H9 (cell line): ENCODE measurements at regions not wholly inside any gene's neighbourhood (a gene's known extent, or its start where the extent isn't known, plus 50 kb on each side); places are given as distances from the start of the nearest gene placed in this dataset.

Experiments used
- DNase-seq: peaks from one replicate; pipeline ENCODE4 v3.0.0-alpha.2; 2017
- H2AFZ ChIP-seq: one replicate; pipeline ENCODE4 v1.6.1; 2013; ENCODE audit warnings: mild to moderate bottlenecking, low read length, control low read depth, moderate library complexity
- H2AK5ac ChIP-seq: 2 replicates; pipeline ENCODE4 v1.6.1; 2013; ENCODE audit warnings: low read length, control low read depth, mixed read lengths; ENCODE audit not compliant: insufficient read length
- H2BK120ac ChIP-seq: one replicate; pipeline ENCODE4 v1.6.1; 2013; ENCODE audit warnings: low read depth, mild to moderate bottlenecking, low read length, control low read depth, inconsistent platforms; ENCODE audit not compliant: poor library complexity, severe bottlenecking
- H2BK12ac ChIP-seq: 2 replicates; pipeline ENCODE4 v1.6.1; 2013; ENCODE audit warnings: low read length, control low read depth, mixed read lengths, low read depth; ENCODE audit not compliant: insufficient read length
- H2BK15ac ChIP-seq: 2 replicates; pipeline ENCODE4 v1.6.1; 2013; ENCODE audit warnings: low read depth, low read length, control low read depth
- H2BK20ac ChIP-seq: one replicate; pipeline ENCODE4 v1.6.1; 2013; ENCODE audit warnings: low read depth, mild to moderate bottlenecking, low read length, control low read depth, inconsistent platforms; ENCODE audit not compliant: poor library complexity, severe bottlenecking
- H2BK5ac ChIP-seq: 2 replicates; pipeline ENCODE4 v1.6.1; 2013; ENCODE audit warnings: low read length, control low read depth, mixed read lengths; ENCODE audit not compliant: insufficient read length
- H3K14ac ChIP-seq: 2 replicates; pipeline ENCODE4 v1.6.1; 2013; ENCODE audit warnings: low read length, control low read depth; ENCODE audit not compliant: insufficient read depth
- H3K18ac ChIP-seq: 2 replicates; pipeline ENCODE4 v1.6.1; 2013; ENCODE audit warnings: low read depth, mild to moderate bottlenecking, mixed read lengths, low read length, control low read depth; ENCODE audit not compliant: insufficient read length
- H3K23ac ChIP-seq: 2 replicates; pipeline ENCODE4 v1.6.1; 2013; ENCODE audit warnings: low read length, control low read depth, mixed read lengths, low read depth; ENCODE audit not compliant: insufficient read length
- H3K23me2 ChIP-seq: 2 replicates; pipeline ENCODE4 v1.6.1; 2013; ENCODE audit warnings: low read depth, mild to moderate bottlenecking, mixed read lengths, low read length, control low read depth; ENCODE audit not compliant: insufficient read length, poor library complexity, severe bottlenecking
- H3K27ac ChIP-seq: 2 replicates; pipeline ENCODE4 v1.5.1; 2013; ENCODE audit warnings: low read length, control low read depth, mixed read lengths, low read depth; ENCODE audit not compliant: insufficient read length
- H3K27me3 ChIP-seq: 2 replicates; pipeline ENCODE4 v1.6.1; 2013; ENCODE audit warnings: low read length, control low read depth, inconsistent platforms; ENCODE audit not compliant: insufficient read depth
- H3K4ac ChIP-seq: 2 replicates; pipeline ENCODE4 v1.6.1; 2013; ENCODE audit warnings: low read depth, mild to moderate bottlenecking, control low read depth, inconsistent platforms, low read length, moderate library complexity
- H3K4me1 ChIP-seq: 2 replicates; pipeline ENCODE4 v1.6.1; 2013; ENCODE audit warnings: low read length, control low read depth, inconsistent platforms; ENCODE audit not compliant: insufficient read depth
- H3K4me2 ChIP-seq: 2 replicates; pipeline ENCODE4 v1.6.1; 2013; ENCODE audit warnings: low read length, control low read depth, mixed read lengths; ENCODE audit not compliant: insufficient read length, insufficient read depth
- H3K56ac ChIP-seq: 2 replicates; pipeline ENCODE4 v1.6.1; 2013; ENCODE audit warnings: low read depth, mild to moderate bottlenecking, mixed read lengths, low read length, control low read depth; ENCODE audit not compliant: insufficient read length
- H3K79me1 ChIP-seq: 2 replicates; pipeline ENCODE4 v1.6.1; 2013; ENCODE audit warnings: low read depth, mild to moderate bottlenecking, moderate library complexity, low read length, control low read depth, inconsistent platforms; ENCODE audit not compliant: insufficient read depth, poor library complexity, severe bottlenecking
- H3K79me2 ChIP-seq: 2 replicates; pipeline ENCODE4 v1.6.1; 2013; ENCODE audit warnings: low read length, control low read depth, inconsistent platforms; ENCODE audit not compliant: insufficient read depth
- H3K9ac ChIP-seq: 2 replicates; pipeline ENCODE4 v1.6.1; 2013; ENCODE audit warnings: low read length, control low read depth, mixed read lengths; ENCODE audit not compliant: insufficient read length; ENCODE audit errors: extremely low read depth
- H3K9me3 ChIP-seq: one replicate; pipeline ENCODE4 v1.6.1; 2013; ENCODE audit warnings: low read depth, low read length, inconsistent platforms; ENCODE audit not compliant: control insufficient read depth
- H3T11ph ChIP-seq: one replicate; pipeline ENCODE4 v1.6.1; 2013; ENCODE audit warnings: mild to moderate bottlenecking, low read length, control low read depth, inconsistent platforms
- H4K20me1 ChIP-seq: one replicate; pipeline ENCODE4 v1.6.1; 2013; ENCODE audit not compliant: control insufficient read depth, insufficient read length, insufficient read depth
- H4K5ac ChIP-seq: 2 replicates; pipeline ENCODE4 v1.6.1; 2013; ENCODE audit warnings: low read depth, mild to moderate bottlenecking, mixed read lengths, low read length, control low read depth; ENCODE audit not compliant: insufficient read length
- H4K8ac ChIP-seq: replicated peaks from 2 replicates; pipeline ENCODE4 v1.6.1; 2013; ENCODE audit warnings: low read length, control low read depth, mixed read lengths, low read depth; ENCODE audit not compliant: insufficient read length
- H4K91ac ChIP-seq: 2 replicates; pipeline ENCODE4 v1.6.1; 2013; ENCODE audit warnings: low read depth, mild to moderate bottlenecking, moderate library complexity, mixed read lengths, low read length, control low read depth; ENCODE audit not compliant: insufficient read length
- H3K27ac Mint-ChIP-seq, 3 experiments: 2 replicates in 2 of 3; 3 replicates in 1 of 3; pipeline ENCODE4 v1.8.0; 2020 to 2021; ENCODE audit warnings: mixed read lengths in 3 of 3, mild to moderate bottlenecking in 1 of 3, moderate library complexity in 1 of 3
- H3K27me3 Mint-ChIP-seq: 2 replicates; pipeline ENCODE4 v1.8.0; 2021; ENCODE audit warnings: low read depth, mild to moderate bottlenecking, moderate library complexity, mixed read lengths
- H3K36me3 Mint-ChIP-seq, 3 experiments: 2 replicates in 2 of 3; 3 replicates in 1 of 3; pipeline ENCODE4 v1.8.0; 2020 to 2021; ENCODE audit warnings: low read depth in 3 of 3, mixed read lengths in 3 of 3; ENCODE audit not compliant: insufficient read depth in 1 of 3
- H3K4me1 Mint-ChIP-seq, 2 experiments: 2 replicates each; pipeline ENCODE4 v1.8.0; 2020; ENCODE audit warnings: mixed read lengths in 2 of 2
- H3K4me3 Mint-ChIP-seq, 2 experiments: 2 replicates in 1 of 2; 3 replicates in 1 of 2; pipeline ENCODE4 v1.8.0; 2020 to 2021; ENCODE audit warnings: mild to moderate bottlenecking in 2 of 2, mixed read lengths in 2 of 2, moderate library complexity in 1 of 2
- H3K9me3 Mint-ChIP-seq, 2 experiments: 2 replicates in 1 of 2; 3 replicates in 1 of 2; pipeline ENCODE4 v1.8.0; 2020; ENCODE audit warnings: mild to moderate bottlenecking in 2 of 2, mixed read lengths in 2 of 2, moderate library complexity in 1 of 2
- CTCF ChIP-seq: fragments of 200-600 bp; sonication (generic); conservative IDR thresholded peaks from 3 replicates; pipeline ENCODE4 v1.8.0; 2021; ENCODE audit warnings: antibody characterized with exemption, mild to moderate bottlenecking
- WGBS: extraction: QIAGEN DNeasy Blood & Tissue Kit; methylation state at CpG from one replicate; pipeline ENCODE4 v1.1.7; 2013; ENCODE audit warnings: missing lambda C conversion rate, low lambda C conversion rate, mixed read lengths; ENCODE audit not compliant: insufficient read length; ENCODE audit errors: extremely low coverage; 5-methylcytosine and 5-hydroxymethylcytosine counted together

- H2BK15ac ChIP-seq, result no peak overlapping the region
- H3K18ac ChIP-seq, result no peak overlapping the region
- Mint-ChIP-seq H3K4me3 (no peak overlapping the region), H3K36me3 (no peaks in the 10 kb centered on the region; a peak in 1 of 7 replicates), H3K27ac (no peak overlapping the region), H3K27me3 (no peaks in the 10 kb centered on the region), H3K4me1 (peaks cover 16% of the 10 kb centered on the region in 2 experiments), H3K9me3 (no peaks in the 10 kb centered on the region)
- no peak overlapping the region for H4K5ac ChIP-seq
- H4K91ac ChIP-seq, result no peak overlapping the region
- H2BK5ac ChIP-seq, result no peak overlapping the region
- 0 out of 2 replicates have a peak, but pooled peaks cover 3% of the 10 kb centered on the region for H3K4me1 ChIP-seq
- no peak overlapping the region for H3K14ac ChIP-seq
- no peak overlapping the region for H3K27ac ChIP-seq
- no peaks in the 10 kb centered on the region for H3K9me3 ChIP-seq
- H2AFZ ChIP-seq, result no peak overlapping the region
- no peak overlapping the region for H3K9ac ChIP-seq
- H3K27me3 ChIP-seq, result no peaks in the 10 kb centered on the region
- no peak overlapping the region for H3T11ph ChIP-seq
- DNase-seq, result no peak
- no peak overlapping the region for H3K56ac ChIP-seq
- H3K79me2 ChIP-seq, result no peaks in the 10 kb centered on the region
- no peak overlapping the region for H2AK5ac ChIP-seq
- no peak overlapping the region for H2BK120ac ChIP-seq
- no peak overlapping the region for H3K4ac ChIP-seq
- no peak overlapping the region for H2BK12ac ChIP-seq
- no peak overlapping the region for H3K4me2 ChIP-seq
- H3K79me1 ChIP-seq, result no peaks in the 10 kb centered on the region
- WGBS, result no CpG with 5 or more reads among the region's 1 CpG
- no peak for TF ChIP-seq CTCF
- no peak overlapping the region for H3K23ac ChIP-seq
- no peak overlapping the region for H2BK20ac ChIP-seq
- H4K8ac ChIP-seq, result no peak overlapping the region
- H3K23me2 ChIP-seq, result no peaks in the 10 kb centered on the region
- no peaks in the 10 kb centered on the region for H4K20me1 ChIP-seq
These were observed 700.7 kb downstream of the RNF144B start for GRCh38 chr6:19087897-19088296.
